ENCODE measurements at regions not wholly inside any gene's neighbourhood (a gene's known extent, or its start where the extent isn't known, plus 50 kb on each side); places are given as distances from the start of the nearest gene placed in this dataset.

DNA sequence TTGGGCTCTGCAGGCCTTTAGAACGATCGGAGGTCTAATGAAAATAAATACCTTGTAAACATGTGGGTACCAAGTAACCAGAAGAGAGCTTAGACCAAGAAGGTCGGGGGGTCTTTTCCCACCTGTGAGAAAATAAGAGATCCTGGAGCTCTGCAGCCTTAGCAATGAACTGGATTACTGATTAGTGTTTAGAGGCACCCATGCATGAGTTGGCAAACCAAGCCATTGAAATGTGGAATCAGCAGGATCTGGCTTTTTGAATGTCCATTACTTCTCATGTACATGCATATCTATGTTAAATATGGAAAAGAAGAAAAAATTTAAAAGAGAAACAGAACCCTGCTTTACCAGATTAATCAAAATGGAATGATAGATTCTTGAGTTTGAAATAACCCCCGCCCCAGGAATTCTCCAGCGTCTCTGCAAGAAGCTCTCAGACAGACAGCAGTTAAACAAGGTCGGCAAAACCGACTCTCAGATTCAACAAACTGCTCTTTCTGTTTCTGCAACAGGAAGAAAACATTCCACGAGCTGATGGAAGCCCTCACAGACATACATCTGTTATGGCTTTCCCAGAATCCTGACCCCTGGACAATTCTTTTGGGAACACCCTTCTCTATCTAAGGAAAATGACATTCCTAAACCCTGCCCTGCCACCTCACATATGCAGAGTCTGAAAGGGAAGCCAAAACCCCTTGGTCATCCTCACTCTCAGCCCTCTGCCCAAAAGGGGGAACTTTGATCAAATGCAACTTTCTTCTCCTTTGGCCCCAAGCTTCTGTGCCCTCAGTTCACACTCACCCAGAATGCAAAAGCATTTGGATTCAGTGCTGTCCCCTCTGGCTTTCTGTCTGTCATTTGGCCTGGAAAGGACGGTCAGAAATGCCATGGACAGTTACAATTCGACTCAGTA lies 78.7 kb upstream of the EN2 start:
- TF ChIP-seq POLR2A (IDR thresholded peaks at IDR 0.05; ENCODE audit: extremely low read depth, insufficient read length) (no peak), MYC (IDR thresholded peaks at IDR 0.05; ENCODE audit: low read depth, low read length) (no peak), CTCF (IDR thresholded peaks at IDR 0.05; ENCODE audit: low read depth, low read length) (no peak)
- TF ChIP-seq, protein P1, sequence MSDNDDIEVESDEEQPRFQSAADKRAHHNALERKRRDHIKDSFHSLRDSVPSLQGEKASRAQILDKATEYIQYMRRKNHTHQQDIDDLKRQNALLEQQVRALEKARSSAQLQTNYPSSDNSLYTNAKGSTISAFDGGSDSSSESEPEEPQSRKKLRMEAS (IDR thresholded peaks at IDR 0.05; ENCODE audit: low read depth, low read length): no peak
- DNase-seq (ENCODE audit: low read depth): peak; percentile 40
- H3K4me3 ChIP-seq (ENCODE audit: low read depth, low read length): no peak overlapping the region

DNA sequence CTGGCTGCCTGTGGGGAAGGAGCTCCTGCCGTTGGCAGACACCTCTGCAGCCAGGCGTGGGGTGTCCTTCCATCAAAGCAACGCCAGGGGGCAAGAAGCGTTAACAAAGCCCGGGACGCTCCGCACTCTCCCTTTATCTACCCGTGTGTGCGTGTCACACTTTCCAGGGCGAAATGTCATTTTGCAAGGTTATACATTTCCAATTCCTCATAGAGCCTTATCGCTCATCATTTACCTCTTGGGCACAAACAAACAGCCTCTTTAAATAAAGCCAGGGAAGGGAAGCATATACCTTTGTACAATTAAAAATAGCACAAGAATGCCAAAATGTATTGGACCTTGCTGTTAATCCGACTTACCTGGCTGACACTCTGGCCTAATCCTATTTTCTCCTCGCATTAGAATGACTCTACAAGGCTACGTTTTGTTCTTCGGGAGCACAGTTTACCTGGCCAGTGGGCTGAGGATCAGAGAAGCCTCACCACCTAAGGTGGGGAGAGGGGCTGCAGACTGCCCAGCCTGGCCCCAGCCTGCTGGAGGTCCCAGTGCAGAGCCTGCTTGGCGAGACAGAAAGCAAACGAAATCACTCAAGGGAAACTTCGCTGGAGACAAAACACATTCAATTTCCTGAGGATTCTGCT lies 77.6 kb upstream of the EN2 start:
- peak; percentile 97 for TF ChIP-seq CTCF (IDR thresholded peaks at IDR 0.05; ENCODE audit: low read depth, low read length)
- no peak for TF ChIP-seq POLR2A (IDR thresholded peaks at IDR 0.05; ENCODE audit: extremely low read depth, insufficient read length)
- TF ChIP-seq, protein P1 (IDR thresholded peaks at IDR 0.05; ENCODE audit: low read depth, low read length): peak; percentile 76
- TF ChIP-seq MYC (IDR thresholded peaks at IDR 0.05; ENCODE audit: low read depth, low read length): peak; percentile 69
- DNase-seq (ENCODE audit: low read depth): peak; percentile 88
- no peak overlapping the region for H3K4me3 ChIP-seq (ENCODE audit: low read depth, low read length)

- DNase-seq (ENCODE audit: low read depth): no peak
- no peak for TF ChIP-seq CTCF (IDR thresholded peaks at IDR 0.05; ENCODE audit: low read depth, low read length)
- no peak for TF ChIP-seq POLR2A (IDR thresholded peaks at IDR 0.05; ENCODE audit: extremely low read depth, insufficient read length)
- TF ChIP-seq, protein P1 (IDR thresholded peaks at IDR 0.05; ENCODE audit: low read depth, low read length): no peak
- TF ChIP-seq MYC (IDR thresholded peaks at IDR 0.05; ENCODE audit: low read depth, low read length): no peak
- no peak overlapping the region for H3K4me3 ChIP-seq (ENCODE audit: low read depth, low read length)
Measured at GRCh38 chr7:155380976-155381851, 76.7 kb upstream of the EN2 start.

GRCh38 chr7:155381852-155382801 lies 75.8 kb upstream of the EN2 start:
- no peak overlapping the region for H3K4me3 ChIP-seq (ENCODE audit: low read depth, low read length)
- TF ChIP-seq MYC (IDR thresholded peaks at IDR 0.05; ENCODE audit: low read depth, low read length) (no peak), CTCF (IDR thresholded peaks at IDR 0.05; ENCODE audit: low read depth, low read length) (no peak), POLR2A (IDR thresholded peaks at IDR 0.05; ENCODE audit: extremely low read depth, insufficient read length) (no peak)
- TF ChIP-seq, protein P1 (IDR thresholded peaks at IDR 0.05; ENCODE audit: low read depth, low read length): no peak
- no peak for DNase-seq (ENCODE audit: low read depth)

Measured in NB4 (cell line).